T47D (cell line): ENCODE measurements at regions not wholly inside any gene's neighbourhood (a gene's known extent, or its start where the extent isn't known, plus 50 kb on each side); places are given as distances from the start of the nearest gene placed in this dataset.

Source experiments
- DNase-seq, 2 experiments: peaks; one replicate each; pipeline versions ENCODE4 v3.0.0 to v3.0.0-alpha.2; 2011 to 2012; ENCODE audit warnings: low read depth in 1 of 2, low spot score in 1 of 2
- JUND ChIP-seq: IDR thresholded peaks from 2 replicates; pipeline ENCODE4 v1.6.1; 2012; ENCODE audit warnings: low read depth
- in situ Hi-C: cut with HindIII; loops from 2 replicates; pipeline ENCODE4 v1.10.0; 2016; ENCODE audit warnings: low sequenced_read_pairs, low pct_unique_long_range_greater_than_20kb

DNA sequence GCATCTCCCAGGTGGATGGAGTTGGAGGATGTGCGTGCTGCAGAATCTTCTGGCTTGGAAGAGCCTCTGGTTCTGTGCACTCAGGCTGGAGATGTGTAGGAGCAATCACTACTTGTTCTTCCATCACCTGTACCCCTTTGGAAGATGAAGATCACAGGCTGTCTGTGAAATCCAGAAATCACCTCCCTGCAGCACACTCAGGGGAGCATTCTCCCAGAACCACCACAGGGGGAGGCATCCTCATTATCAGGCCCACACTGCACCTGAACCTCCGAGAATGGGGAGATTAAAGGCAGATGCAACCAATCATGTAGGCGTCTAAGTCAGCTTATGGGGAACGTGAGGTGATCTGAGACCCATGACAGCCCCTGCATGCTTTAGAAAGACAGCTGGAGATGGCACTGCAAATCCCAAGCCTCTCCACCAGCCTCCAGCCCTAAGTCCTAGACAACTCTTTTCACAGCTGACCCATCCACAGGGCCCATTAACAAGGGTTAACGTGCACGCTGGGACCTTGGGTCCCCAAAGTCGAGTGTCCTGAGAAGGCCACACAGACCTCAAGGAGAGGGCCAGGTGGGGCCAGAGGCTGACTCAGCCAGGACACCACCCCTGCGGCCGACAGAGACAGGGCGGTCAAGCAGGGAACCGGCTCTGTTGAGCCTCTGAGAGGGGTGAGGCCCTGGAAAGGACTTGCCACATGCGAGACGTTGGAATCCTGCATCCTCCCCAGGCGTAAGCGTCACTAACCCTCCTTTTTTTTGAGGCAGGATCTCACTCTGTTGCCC lies 314.9 kb downstream of the EIPR1 start:
- TF ChIP-seq JUND, result no peak
- in situ Hi-C loops, result no loop called here
- DNase-seq, result no peak

DNA sequence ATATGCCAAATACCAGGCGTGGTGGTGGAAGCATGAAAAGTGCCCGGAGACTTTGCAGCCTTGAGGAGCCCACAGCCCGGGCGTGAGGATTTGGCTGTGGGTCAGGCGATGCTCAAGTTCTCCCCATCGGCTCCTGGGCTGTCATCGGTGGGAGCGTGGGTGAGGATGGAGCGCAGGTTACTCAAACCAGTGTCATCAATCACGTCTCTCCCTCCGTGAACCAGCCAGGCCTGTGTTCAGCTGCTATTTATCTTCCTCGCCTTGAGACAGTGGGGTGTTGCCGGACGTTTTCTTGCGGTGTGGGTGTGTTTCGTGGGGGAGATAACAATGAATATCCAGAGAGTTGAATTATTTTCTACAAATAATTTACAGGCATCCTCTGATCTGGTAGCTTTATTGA lies 317.6 kb downstream of the EIPR1 start:
- DNase-seq, result no peak
- TF ChIP-seq JUND, result no peak
- in situ Hi-C loops, result no loop called here

DNA sequence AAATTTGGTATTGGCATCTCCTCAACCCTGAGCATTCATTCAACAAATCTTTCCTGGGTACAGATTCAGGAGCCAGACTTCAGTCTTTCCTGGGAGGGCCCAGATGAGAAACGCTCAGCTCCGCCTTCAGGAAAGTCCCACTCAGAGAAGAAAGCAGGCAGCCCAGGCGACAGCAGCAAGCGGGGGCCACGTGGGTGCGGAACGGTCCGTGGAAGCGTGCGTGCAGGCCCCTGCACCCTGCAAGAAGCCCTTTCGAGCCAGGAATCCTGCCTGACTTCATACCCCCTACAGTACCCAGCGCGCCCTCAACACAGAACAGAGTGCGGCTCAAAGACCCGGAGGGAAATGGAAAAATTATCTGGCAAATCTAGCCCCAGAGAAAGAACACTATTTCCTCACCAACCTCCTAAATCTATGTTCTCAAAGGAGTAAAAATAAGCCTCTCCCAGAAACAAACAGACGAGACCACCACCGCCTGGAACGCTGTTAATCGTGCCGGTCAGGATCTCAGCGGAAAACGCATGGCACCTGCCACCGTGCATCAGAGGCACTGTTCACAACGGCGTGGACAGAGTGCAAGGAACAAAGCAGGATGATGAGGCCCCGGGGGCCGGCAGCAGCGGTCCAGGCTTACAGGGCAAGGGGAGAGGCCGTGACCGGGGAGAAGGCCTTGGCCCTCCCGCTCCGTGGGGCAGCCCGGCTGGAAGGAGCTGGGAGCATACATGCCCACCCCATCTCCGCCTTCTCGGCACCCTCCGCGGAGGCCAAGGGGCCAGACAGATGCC lies 318.3 kb downstream of the EIPR1 start:
- DNase-seq, result no peak
- no peak for TF ChIP-seq JUND
- in situ Hi-C loops, result no loop called here

DNA sequence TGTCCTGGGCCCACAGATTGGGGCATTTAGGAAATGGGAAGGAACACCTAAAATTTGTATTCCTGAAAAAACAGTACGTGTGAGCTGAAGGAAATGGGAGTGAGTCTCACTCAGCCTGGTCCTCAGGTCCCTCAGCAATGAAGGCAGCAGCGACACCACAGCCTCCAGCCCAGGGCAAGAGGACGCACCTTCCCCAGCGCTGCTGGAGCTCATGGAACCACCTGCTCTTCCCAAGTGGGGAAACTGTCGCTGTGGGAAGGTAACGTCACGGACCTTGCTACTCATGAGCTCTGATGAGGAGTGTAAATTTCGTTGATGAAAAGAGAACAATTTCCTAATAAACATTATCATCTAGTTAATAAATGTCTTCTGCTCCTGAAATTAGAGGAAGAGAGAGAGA lies 323.6 kb downstream of the EIPR1 start:
- no peak for DNase-seq
- no peak for TF ChIP-seq JUND
- in situ Hi-C loops, result no loop called here

DNA sequence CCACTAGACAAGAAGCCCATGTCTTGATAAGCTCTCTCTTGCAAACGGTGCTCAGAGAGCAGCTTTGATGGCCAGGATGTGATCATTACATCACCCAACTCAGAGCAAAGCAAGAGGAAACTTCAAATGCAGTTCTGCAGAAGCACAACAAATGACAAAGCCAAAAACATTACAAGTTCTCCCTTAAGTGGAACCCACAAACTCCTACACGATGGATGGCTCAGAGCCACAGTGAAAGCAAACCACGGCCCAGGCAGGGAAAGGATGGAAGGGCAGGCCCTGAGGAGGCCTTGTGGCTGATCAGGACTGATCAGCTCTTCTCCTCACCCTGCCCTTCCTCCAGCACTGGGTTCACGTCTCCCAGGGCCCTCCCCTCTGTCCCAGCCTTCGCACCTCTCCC lies 326.4 kb downstream of the EIPR1 start:
- DNase-seq, result no peak
- in situ Hi-C loops, result no loop called here
- no peak for TF ChIP-seq JUND

DNA sequence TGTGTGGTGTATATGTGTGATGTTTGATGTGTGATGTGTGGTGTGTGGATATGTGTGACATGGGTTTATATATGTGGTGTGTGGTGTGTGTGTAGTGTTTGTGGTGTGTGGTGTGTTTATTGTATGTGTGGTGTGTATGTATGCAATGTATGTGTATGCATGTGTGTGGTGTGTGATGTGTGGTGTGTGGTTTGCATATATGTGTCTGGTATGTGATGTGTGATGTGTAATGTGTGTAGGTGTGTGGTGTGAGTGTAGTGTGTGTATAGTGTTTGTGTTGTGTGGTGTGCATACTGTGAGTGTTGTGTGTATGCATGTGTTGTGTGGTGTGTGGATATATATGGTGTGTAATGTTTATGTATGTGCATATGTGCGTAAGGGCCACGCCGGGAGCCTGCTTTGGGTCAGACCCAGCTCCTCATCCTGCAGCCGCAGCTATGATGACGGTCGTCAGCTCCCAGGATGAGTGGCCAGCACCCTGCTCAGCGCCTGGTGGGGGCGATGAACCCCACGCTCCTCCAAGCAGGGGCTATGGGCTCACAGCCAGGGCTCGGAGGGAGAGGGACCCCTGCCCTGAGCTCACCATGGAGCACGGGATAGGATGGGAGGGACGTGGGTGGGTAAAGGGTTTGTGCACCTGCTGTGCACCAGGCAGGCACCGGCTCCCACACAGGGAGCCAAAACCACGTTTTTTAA lies 331.3 kb downstream of the EIPR1 start:
- no peak for TF ChIP-seq JUND
- in situ Hi-C loops, result no loop called here
- DNase-seq, result no peak

DNA sequence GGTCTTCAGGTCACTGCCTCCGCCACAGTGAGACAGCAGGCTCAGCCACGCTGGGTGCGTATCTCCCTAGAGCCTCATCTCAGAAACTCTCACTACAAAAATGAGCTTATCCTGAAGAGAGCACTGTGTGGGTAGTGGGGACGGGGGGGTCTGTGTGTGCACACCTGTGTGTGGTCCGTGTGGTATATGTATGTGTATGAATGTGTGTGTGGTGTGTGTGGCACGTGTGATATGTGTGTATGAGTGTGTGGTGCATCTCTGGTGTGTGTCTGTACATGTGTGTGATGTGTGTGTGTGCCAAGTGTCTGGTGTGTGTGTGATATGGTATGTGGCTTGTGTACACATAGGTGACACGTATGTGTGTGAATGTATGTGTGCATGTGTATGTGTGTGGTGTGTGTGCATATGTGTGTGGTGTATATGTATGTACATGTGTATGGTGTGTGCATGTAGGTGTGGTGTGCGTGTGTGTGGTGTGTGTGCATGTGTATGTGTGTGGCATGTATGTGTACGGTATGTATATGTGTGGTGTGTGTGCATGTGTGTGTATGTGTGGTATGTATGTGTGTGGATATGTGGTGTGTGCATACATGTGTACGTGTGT lies 332.2 kb downstream of the EIPR1 start:
- no peak for DNase-seq
- TF ChIP-seq JUND, result no peak
- in situ Hi-C loops, result no loop called here

DNA sequence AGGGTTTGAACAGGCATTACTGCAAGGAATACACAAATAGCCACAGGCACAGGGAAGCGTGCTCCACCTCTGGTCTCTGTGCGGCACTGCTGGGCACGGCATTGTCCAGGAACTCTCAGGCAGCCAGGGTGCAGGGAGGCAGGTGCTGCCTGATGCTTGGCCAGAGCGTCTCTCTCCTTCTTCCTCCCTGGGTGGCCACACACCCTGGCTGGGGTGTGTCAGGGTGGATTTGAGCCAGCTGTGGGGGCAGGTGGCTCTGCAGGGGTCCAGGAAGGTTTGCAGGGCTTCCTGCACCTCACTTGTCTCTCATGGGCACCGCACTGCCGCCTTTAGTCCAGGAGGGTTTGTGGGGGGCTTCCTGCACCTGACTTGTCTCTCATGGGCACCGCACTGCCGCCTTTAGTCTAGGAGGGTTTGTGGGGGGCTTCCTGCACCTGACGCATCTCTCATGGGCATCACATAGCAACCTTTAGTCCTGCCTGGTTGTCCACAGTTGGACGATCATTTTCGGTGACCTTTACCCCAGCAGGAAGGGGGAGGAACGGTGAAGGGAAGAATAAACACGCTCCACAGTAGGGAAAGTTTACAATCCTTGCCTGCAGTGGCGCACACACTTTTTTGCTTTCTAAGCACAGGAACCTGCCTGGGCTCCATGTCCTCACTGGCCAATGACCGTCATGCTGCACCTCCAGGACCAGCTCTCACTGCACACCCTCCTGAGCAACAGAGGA lies 332.9 kb downstream of the EIPR1 start:
- TF ChIP-seq JUND, result no peak
- in situ Hi-C loops, result no loop called here
- peak in 1 of 2 experiments; percentile 14 for DNase-seq

DNA sequence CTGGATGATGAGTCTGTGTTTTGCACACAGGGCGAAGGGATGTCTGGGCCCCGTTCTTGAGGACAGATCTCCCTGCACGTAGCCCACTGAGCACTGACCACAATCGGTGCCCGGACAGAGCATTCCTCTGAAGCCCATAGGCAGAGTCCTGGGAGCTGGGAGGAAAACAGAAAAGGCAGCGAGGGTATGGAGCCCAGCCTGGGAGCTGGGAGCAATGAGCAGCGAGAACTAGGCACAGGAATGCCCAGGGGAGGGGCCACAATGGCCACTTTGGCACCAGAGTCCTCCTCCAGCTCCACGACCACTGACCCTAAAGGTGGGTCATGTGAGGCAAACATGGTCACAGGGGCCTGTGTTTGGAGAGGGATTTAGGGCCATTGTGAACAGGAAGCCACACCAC lies 333.9 kb downstream of the EIPR1 start:
- TF ChIP-seq JUND, result no peak
- no peak for DNase-seq
- in situ Hi-C loops, result no loop called here

DNA sequence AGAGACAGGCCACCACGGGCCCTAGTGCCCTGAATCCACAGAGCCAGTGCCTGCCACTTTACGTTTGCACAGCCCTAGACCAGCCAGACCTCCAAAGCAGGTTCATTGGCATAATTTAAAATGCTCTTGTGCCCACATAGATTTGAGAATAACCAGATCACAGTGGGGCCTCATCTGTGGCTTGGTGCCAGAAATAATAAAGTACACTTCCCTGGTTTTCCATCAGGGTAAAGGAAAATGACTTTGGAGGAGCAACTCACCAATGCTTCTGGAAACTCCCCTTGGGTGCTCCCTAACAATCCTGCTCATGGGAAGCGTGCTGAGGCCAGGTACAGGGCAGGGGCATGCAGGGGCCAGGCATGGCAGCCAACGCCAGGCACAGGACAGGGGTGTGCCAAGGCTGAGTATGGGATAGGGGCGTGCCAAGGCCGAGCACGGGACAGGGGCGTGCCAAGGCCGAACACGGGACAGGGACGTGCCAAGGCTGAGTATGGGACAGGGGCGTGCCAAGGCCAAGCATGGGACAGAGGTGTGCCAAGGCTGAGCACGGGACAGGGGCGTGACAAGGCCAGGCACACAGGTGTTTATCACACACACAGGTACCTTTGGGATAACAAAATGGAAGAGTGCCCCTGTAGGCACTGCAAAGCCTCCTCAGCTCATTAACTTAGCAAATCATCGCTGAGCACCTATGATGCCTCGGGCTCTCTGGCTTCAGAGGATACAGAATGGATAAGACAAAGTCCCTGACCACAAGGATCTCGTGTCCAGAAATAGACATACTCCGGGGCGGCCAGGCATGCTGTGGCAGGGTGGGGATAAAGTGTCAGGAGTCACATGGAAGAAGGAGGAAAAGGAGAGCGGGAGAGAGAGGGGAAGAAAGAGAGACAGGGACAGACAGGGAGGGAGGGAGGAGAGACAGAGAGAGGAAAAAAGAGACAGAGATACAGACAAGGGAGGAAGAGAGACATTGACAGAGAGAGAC lies 334.7 kb downstream of the EIPR1 start:
- in situ Hi-C loops, result no loop called here
- TF ChIP-seq JUND, result no peak
- DNase-seq, result no peak
